Duodenal mucosa (tissue), 2 donors: ENCODE measurements at regions not wholly inside any gene's neighbourhood (a gene's known extent, or its start where the extent isn't known, plus 50 kb on each side); places are given as distances from the start of the nearest gene placed in this dataset.

ENCODE experiments used
- H3K27ac ChIP-seq: one replicate; pipeline ENCODE4 v1.7.0; 2013; ENCODE audit warnings: low read depth, low read length
- H3K27me3 ChIP-seq, 2 donors: one replicate each; pipeline ENCODE4 v1.7.0; 2013; ENCODE audit warnings: low read length in 2 of 2, control low read depth in 1 of 2; ENCODE audit not compliant: insufficient read depth in 2 of 2, control insufficient read depth in 1 of 2
- H3K36me3 ChIP-seq, 2 donors: one replicate each; pipeline ENCODE4 v1.7.0; 2013; ENCODE audit warnings: low read length in 2 of 2, control low read depth in 1 of 2; ENCODE audit not compliant: insufficient read depth in 2 of 2, control insufficient read depth in 1 of 2
- H3K4me1 ChIP-seq, 2 donors: one replicate each; pipeline ENCODE4 v1.7.0; 2013; ENCODE audit warnings: low read length in 2 of 2, control low read depth in 1 of 2; ENCODE audit not compliant: insufficient read depth in 2 of 2, control insufficient read depth in 1 of 2
- H3K4me3 ChIP-seq, 2 donors: one replicate each; pipeline ENCODE4 v1.7.0; 2013; ENCODE audit warnings: low read length in 2 of 2, low read depth in 1 of 2
- H3K9ac ChIP-seq, 2 donors: one replicate each; pipeline ENCODE4 v1.7.0; 2013; ENCODE audit warnings: low read length in 2 of 2, low read depth in 1 of 2
- H3K9me3 ChIP-seq, 2 donors: one replicate each; pipeline ENCODE4 v1.7.0; 2013; ENCODE audit warnings: low read length in 2 of 2, control low read depth in 1 of 2; ENCODE audit not compliant: control insufficient read depth in 1 of 2

GRCh38 chrX:39749728-39750127 lies 348.0 kb downstream of the BCOR start:
- no peaks in the 10 kb centered on the region for H3K36me3 ChIP-seq
- no peak overlapping the region for H3K27ac ChIP-seq
- H3K9me3 ChIP-seq, result no peaks in the 10 kb centered on the region
- H3K27me3 ChIP-seq, result no peaks in the 10 kb centered on the region
- H3K4me1 ChIP-seq, result peaks cover 0 to 8% of the 10 kb centered on the region in 2 donors
- H3K9ac ChIP-seq, result no peak overlapping the region
- no peak overlapping the region for H3K4me3 ChIP-seq

DNA sequence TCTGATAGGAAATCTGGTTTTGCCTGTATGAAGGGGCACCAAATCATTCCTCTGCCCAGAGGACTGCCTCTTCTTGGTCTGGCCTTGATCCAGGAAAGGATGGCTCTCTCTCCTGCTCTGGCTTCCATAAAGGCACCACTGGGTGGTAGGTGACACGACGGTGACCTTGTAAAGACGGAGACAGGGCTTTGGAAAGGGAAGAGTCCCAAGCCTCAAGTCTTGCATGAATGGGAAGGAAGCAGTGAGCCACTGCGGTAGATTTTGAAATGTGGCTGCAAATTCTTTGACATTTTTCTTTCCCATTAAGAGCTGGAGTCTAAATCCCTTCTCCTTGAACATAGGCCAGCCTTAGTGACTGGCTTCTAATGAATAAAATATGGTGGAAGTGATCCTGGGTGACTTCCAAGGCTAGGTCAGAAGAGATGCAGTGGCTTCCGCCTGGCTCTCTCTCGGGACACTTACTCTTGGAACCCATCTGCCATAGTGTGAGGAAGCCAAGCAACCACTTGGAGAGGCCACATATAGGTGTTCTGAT lies 347.4 kb downstream of the BCOR start:
- Histone ChIP-seq H3K36me3 (no peaks in the 10 kb centered on the region), H3K27ac (no peak overlapping the region), H3K27me3 (no peaks in the 10 kb centered on the region), H3K9ac (no peak overlapping the region), H3K4me3 (no peak overlapping the region), H3K4me1 (peaks cover 0 to 10% of the 10 kb centered on the region in 2 donors), H3K9me3 (no peaks in the 10 kb centered on the region)

DNA sequence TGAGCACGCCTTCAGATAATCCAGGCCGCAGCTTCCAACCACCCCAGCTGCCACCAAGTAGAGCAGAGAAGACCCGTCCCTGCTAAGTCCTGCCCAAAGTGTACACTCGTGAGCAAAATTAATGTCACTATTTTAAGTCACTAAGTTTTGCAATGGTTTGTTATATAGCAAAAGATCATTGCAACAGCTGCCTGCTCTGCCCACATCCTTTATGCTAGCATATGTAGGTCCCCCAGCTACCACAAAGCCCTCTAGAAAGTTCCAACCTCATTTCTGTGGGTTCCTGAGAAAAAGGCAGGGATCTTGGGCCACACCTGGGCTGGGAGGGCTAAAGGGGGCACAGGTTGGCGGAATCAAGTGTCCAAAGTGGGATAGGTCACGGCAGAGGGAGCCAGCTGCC lies 346.9 kb downstream of the BCOR start:
- no peaks in the 10 kb centered on the region for H3K27me3 ChIP-seq
- no peaks in the 10 kb centered on the region for H3K9me3 ChIP-seq
- no peaks in the 10 kb centered on the region for H3K36me3 ChIP-seq
- H3K27ac ChIP-seq, result no peak overlapping the region
- no peak overlapping the region for H3K4me3 ChIP-seq
- peaks cover 0 to 12% of the 10 kb centered on the region in 2 donors for H3K4me1 ChIP-seq
- H3K9ac ChIP-seq, result no peak overlapping the region

- Histone ChIP-seq H3K27ac (no peak overlapping the region), H3K27me3 (no peaks in the 10 kb centered on the region), H3K9ac (no peak overlapping the region), H3K4me3 (no peak overlapping the region), H3K9me3 (no peaks in the 10 kb centered on the region), H3K36me3 (no peaks in the 10 kb centered on the region), H3K4me1 (peaks cover 0 to 19% of the 10 kb centered on the region in 2 donors)
Observed at GRCh38 chrX:39752815-39753214, 344.9 kb downstream of the BCOR start.

DNA sequence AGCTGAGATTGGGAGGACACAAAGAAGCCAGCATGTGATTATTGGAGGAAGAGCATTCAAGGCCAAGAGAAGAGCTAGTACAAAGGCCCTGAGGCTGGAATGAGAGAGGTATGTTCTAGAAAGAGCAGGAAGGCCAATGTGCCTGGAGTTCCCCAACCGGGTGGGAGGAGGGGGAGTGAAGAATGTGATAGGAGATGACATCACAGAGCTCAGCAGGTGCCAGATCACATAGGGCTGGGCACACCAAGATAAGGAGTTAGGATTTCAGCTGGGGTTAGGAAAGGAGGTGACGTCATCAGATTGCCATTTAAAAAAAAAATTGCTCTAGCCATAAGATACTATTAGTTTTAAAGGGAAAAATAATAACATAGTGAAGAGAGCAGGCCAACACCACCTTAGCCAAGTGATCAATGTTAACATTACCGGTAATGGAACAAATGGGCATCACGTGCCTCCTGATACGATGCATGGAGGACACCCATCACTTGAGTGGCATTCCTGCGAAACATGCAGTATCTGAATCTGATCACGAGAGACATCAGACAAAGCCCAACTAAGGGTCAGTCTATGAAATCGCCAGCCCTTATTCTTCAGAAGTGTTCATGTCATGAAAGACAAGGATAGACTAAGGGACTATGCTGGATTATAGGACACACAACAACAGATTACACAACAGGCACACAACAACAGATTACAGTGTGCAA lies 344.3 kb downstream of the BCOR start:
- H3K4me1 ChIP-seq, result peaks cover 0 to 19% of the 10 kb centered on the region in 2 donors
- H3K4me3 ChIP-seq, result no peak overlapping the region
- no peak overlapping the region for H3K9ac ChIP-seq
- H3K36me3 ChIP-seq, result no peaks in the 10 kb centered on the region
- H3K27me3 ChIP-seq, result no peaks in the 10 kb centered on the region
- H3K9me3 ChIP-seq, result no peaks in the 10 kb centered on the region
- no peak overlapping the region for H3K27ac ChIP-seq

DNA sequence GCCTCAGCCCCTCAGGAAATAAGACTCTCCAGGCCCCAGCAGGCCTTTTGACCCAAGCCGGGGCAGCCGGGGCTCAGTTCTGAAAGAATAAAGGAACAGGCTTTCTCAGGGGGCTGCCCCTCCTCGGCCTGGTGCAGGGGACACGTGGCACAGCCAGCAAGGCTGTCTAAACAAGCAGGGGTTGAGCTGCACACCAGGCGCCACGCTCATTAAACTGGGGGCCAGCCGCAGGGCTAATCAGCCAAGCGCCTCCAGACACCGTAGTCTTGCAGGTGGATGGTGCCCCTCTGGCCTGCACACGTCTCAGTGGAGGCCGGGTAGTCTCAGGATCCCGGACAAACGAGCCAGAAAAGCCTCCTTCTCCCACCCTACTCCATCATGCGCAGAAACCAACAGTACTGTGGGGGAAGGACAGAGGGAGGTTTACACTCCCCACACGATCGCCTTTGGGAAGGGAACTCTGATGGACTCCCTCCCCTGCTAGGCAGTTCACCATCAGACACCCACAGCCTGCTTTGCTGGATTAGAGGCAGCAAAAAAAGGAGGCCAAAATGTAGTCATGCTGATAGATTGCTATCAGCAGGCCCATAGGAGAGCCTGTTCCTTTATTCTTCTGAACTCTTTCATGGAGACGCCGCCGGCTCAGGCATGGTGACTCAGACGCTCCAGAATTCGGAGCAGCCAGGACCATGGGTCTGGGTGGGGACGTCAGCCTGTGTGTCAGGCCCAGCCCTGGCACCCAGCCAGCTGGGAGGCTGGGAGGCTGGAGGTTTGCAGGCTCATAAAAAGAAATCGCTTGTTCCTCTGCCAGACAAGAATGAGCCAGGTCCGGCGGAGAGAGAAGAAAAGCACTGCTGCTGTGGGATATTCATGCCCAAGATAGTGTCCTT lies 342.4 kb downstream of the BCOR start:
- H3K27ac ChIP-seq, result no peak overlapping the region
- no peak overlapping the region for H3K4me3 ChIP-seq
- H3K27me3 ChIP-seq, result no peaks in the 10 kb centered on the region
- no peak overlapping the region for H3K9ac ChIP-seq
- no peaks in the 10 kb centered on the region for H3K9me3 ChIP-seq
- no peaks in the 10 kb centered on the region for H3K36me3 ChIP-seq
- peaks cover 3 to 19% of the 10 kb centered on the region in 2 donors for H3K4me1 ChIP-seq

- Histone ChIP-seq H3K9me3 (no peaks in the 10 kb centered on the region), H3K9ac (no peak overlapping the region), H3K27me3 (no peaks in the 10 kb centered on the region), H3K27ac (no peak overlapping the region), H3K36me3 (no peaks in the 10 kb centered on the region), H3K4me1 (peaks cover 6 to 19% of the 10 kb centered on the region in 2 donors), H3K4me3 (no peak overlapping the region)
Observed at GRCh38 chrX:39756086-39756883, 341.5 kb downstream of the BCOR start.

- no peak overlapping the region for H3K27ac ChIP-seq
- H3K4me3 ChIP-seq, result no peak overlapping the region
- no peaks in the 10 kb centered on the region for H3K36me3 ChIP-seq
- H3K9me3 ChIP-seq, result no peaks in the 10 kb centered on the region
- peaks cover 6 to 14% of the 10 kb centered on the region in 2 donors for H3K4me1 ChIP-seq
- H3K27me3 ChIP-seq, result no peaks in the 10 kb centered on the region
- no peak overlapping the region for H3K9ac ChIP-seq
Observed at GRCh38 chrX:39757971-39758370, 339.8 kb downstream of the BCOR start.

- Histone ChIP-seq H3K4me3 (no peak overlapping the region), H3K27me3 (no peaks in the 10 kb centered on the region), H3K9me3 (no peaks in the 10 kb centered on the region), H3K9ac (no peak overlapping the region), H3K36me3 (no peaks in the 10 kb centered on the region), H3K4me1 (peaks cover 6 to 11% of the 10 kb centered on the region in 2 donors), H3K27ac (no peak overlapping the region)
Observed at GRCh38 chrX:39758791-39759525, 338.8 kb downstream of the BCOR start.
